AG09309 (cell line): ENCODE measurements at regions not wholly inside any gene's neighbourhood (a gene's known extent, or its start where the extent isn't known, plus 50 kb on each side); places are given as distances from the start of the nearest gene placed in this dataset.

Experiments
- DNase-seq: peaks from one replicate; pipeline ENCODE4 v3.0.0-alpha.2; 2010; ENCODE audit warnings: low read depth
- H3K4me3 ChIP-seq: 2 replicates; pipeline ENCODE4 v1.5.1; 2011; ENCODE audit warnings: mild to moderate bottlenecking, low read depth, low read length, moderate library complexity; ENCODE audit not compliant: control insufficient read depth
- CTCF ChIP-seq: IDR thresholded peaks from 2 replicates; pipeline ENCODE4 v1.5.1; 2011; ENCODE audit warnings: mild to moderate bottlenecking, low read depth, low read length, inconsistent platforms; ENCODE audit not compliant: insufficient read depth, control insufficient read depth; ENCODE audit errors: missing control alignments

GRCh38 chr2:193250389-193250788 lies 1055.7 kb upstream of the TMEFF2 start:
- no peak for TF ChIP-seq CTCF
- no peak for DNase-seq
- no peak overlapping the region for H3K4me3 ChIP-seq

DNA sequence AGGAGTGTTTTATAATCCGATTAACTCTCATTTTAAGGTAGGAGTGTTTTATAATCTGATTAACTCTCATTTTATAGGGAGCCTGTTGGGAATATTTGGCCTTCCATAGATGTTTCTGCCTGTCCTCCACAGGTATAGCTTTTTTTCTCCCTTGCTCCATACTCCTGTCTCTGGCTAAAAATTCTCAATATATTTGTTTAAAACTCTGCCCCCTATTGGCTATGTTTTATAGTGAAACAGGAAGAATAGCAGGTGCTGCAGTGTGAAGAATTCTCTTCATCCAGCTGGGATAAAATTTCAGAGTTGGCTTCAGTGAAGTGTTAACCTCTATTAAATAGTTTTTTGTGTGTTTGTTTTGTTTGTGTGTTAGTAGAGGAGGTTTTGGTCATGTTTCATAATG lies 1046.0 kb upstream of the TMEFF2 start:
- TF ChIP-seq CTCF = no peak
- DNase-seq = no peak
- no peak overlapping the region for H3K4me3 ChIP-seq

- no peak overlapping the region for H3K4me3 ChIP-seq
- TF ChIP-seq CTCF = no peak
- DNase-seq = no peak
These were observed 1036.9 kb upstream of the TMEFF2 start for GRCh38 chr2:193231634-193232033.

DNA sequence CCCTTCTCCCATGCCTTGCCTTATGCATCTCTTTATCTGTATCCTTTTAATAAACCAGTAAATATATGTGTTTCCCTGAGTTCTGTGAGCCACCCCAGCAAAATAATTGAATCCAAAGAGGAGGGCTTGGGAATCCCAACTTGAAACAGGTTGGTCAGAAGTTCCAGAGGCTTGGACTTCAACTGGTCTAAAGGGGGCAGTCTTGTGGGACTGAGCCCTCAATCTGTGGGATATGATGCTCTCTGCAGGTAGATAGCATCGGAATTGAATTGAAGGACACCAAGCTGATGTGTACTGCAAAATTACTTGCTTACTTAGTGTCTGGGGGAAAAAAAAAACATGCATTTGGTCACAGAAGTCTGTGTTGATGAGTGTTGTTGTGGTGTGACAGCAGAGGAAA lies 1033.5 kb upstream of the TMEFF2 start:
- no peak for DNase-seq
- no peak overlapping the region for H3K4me3 ChIP-seq
- TF ChIP-seq CTCF = no peak

GRCh38 chr2:193222454-193222853 lies 1027.7 kb upstream of the TMEFF2 start:
- no peak overlapping the region for H3K4me3 ChIP-seq
- TF ChIP-seq CTCF = no peak
- DNase-seq = no peak

- DNase-seq = no peak
- no peak for TF ChIP-seq CTCF
- H3K4me3 ChIP-seq = no peak overlapping the region
These were observed 1024.7 kb upstream of the TMEFF2 start for GRCh38 chr2:193219413-193219812.

- TF ChIP-seq CTCF = no peak
- no peak for DNase-seq
- H3K4me3 ChIP-seq = no peak overlapping the region
These were observed 1006.9 kb upstream of the TMEFF2 start for GRCh38 chr2:193201583-193201982.
